GM18508 (cell line): ENCODE measurements at regions not wholly inside any gene's neighbourhood (a gene's known extent, or its start where the extent isn't known, plus 50 kb on each side); places are given as distances from the start of the nearest gene placed in this dataset.

Source experiments
- ATAC-seq: cut with Tn5 transposase; IDR thresholded peaks from one replicate; pipeline ENCODE4 v1.9.1; 2021; ENCODE audit warnings: moderate number of reproducible peaks; ENCODE audit not compliant: insufficient read depth, unreplicated experiment

DNA sequence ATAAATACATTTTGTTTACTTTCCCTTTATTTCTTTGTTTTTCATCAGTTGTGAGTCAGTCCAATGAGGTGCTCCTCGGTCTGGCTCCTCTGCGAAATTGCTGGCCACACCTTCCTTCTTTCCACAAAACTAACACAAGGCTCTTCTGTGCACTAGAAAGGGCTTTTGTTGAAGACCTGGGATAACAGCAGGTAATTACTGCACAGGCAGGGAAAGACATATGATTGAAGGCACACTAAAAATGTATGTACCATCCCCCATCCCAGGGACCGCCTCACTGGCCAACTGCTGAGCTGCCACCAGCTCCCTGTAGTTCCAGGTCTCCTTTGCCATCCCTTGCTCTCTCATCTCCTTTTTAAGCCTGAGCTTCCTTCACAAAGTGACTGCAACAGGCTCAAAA, 180.5 kb downstream of the EFNB2 start:
- ATAC-seq, result no peak

DNA sequence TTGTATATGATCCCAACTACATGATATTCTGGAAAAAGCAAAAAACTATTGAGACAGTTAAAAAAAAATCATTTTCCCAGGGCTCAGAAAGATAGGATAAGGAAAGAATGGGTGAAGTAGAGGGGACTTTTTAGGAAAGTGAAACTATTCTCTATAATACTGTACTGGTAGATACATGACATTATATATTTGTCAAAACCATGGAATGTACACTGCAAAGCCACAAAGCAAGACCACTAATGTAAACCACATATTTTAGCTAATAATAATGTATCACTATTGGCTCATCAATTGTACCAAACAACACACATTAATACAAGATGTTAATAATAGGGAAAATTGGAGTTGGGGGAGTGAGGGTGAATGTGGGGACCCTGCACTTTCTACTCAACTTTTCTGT, 182.6 kb downstream of the EFNB2 start:
- ATAC-seq, result no peak

DNA sequence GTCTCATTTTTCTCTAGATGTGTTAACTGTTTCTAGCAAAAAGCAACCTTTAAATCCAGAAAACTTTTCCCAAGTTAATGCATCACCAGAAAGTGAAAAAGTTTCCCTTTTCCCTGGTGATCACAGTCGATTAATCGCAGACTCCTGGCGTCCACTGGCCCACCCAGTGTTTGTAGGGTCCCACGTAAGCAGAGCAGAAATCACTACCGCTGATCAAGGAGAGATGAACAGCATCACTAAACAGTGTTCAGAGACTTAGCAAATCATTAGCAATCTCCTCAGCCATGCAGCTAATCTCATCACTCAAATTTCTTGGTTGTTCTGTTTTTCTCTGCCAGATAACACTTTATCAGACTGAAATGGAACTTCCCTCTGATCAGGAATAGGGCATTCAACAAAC, 184.2 kb downstream of the EFNB2 start:
- ATAC-seq, result no peak

DNA sequence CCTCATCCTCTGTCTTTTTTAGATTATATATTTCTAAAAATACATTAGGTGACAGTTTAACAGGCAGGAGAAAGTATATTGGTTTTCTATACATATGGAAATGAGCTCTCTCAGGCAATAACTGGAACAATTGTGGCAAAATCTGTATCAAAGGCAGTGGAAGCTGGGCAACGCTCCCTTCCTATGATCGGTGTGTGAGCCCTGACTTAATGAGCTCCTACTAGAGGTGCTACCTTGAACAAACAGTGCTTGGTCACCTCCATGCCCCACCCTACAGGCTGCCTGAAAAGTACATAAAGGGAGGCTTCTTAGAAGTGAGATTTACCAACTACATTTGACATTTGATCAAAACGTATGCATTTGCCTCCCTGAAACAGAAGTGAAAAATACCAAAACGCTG, 185.3 kb downstream of the EFNB2 start:
- no peak for ATAC-seq

DNA sequence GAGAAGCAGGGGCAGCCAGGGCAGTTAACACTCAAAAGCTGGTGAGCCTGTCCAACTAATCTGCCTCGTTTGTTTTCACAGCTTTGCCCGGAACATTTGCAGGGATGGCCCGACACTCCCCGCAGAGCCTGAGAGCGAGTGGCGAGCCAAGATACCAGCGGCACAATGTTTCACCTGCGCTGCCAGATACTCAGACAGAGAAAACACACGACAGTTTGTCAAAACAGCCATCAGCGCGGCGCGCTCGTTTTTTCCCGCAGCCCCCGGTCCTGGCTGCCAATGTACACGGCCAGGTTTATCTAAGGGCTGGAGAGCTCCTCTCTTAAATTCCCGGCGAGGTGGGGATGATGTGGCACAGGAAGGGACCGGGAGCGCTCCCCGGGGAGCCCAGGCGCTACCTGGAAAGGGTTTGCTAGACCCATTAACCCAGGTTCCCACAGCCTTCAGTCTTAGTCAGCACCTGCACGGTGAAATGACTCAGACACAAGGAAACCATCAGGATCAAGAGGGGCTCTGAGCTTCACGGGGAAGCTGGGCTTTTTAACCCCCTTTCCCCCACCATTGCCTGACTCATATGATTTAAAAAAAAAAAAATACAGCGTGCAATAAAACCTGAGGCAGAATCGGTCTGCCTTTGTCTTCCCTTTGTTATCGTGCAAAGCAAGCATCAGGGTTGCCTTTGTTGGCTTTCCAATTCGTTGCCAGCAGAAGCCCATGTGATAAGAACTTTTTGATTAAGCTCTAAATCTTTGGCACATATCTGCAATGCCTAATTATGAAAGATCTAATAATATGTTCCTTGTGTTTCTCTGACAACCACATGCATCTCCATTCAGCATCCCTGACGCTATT, 186.2 kb downstream of the EFNB2 start:
- ATAC-seq, result no peak

DNA sequence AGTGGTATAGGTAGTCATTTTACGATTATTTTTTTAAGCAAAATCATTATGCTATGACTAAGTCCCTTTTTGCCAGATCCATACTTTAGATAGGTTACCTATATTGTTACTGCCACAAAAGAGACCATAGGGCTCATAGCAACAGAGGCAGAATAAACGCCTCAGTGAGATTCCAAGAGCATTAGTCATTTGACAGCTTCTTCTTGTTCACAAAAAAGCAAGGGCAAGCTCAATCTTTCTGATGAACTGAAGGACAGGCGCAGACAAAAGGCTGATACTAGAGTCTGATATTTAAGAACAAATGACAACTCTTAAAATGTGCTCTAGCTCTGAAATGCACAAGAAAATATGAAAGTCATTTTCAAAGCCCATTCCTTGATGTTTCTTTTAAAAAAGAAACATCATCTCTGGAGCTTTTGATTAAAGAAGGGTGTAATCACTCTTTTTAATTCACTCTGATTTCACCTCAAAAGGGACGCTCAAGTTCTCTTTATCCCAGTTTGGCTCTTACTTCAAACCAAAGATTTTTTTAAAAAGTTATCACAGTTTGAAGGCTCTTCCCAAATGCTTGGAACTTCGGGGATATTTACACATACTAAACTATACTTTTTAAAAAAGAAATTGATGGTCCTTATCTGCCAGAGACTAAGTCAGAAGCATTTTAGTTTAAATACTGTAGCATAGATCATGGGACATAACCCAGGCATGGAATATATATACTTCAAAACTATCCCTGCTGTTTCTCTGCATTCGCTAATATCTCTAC, 187.2 kb downstream of the EFNB2 start:
- ATAC-seq, result no peak

DNA sequence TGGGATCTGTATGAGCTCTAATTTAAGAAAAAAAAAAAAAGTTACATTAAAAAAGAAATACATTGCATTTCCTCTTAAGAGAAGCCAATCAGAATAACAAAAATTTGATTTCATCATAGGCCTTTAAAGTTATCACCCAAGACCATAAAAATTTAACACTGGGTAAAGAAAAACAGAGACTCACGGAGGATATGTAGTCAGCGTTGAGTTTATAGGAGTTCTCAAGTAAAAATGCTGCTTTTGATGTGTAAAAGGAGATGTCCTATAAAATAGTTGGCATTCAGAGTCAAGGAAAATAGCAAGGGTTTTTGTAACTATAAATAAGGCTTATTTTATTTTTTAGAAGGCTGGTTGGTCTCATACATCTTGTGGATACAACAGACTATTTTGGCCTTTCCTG, 191.1 kb downstream of the EFNB2 start:
- ATAC-seq, result no peak

DNA sequence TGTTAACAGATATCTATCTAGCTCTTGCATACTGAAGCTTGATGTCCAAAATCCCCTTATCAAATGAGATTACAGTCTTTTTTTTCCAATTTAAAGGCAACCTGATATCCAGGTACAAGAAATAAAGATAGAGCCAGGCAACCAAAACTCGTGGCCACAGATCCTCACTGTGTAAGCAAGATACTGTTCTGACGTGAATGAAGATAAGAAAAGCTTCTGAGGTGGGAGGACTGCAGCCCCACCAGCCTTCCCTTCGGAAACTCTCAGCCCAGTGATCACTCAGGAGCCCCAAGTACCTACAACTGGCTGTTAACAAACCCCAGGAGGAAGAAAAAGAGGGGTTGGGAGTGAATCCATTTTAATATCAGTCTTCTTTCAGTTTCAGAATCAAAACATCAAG, 191.6 kb downstream of the EFNB2 start:
- no peak for ATAC-seq

DNA sequence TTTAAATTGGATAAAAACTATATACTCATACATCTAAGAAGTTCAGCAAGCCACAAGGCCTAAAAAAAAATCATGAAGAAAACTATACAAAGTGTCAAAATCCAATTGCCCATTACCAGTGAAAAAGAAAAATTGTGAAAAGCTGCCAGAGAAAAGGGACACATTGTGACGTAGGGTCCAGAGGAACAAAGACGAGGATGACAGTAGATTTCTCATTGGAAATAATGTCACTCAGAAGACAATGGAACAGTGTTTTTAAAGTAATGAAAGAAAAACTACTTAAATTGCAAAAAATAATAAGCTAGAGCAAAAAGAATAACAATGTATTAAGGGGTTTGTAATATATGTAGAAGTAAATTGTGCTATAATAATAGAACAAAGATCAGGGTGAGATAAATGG, 195.2 kb downstream of the EFNB2 start:
- no peak for ATAC-seq

DNA sequence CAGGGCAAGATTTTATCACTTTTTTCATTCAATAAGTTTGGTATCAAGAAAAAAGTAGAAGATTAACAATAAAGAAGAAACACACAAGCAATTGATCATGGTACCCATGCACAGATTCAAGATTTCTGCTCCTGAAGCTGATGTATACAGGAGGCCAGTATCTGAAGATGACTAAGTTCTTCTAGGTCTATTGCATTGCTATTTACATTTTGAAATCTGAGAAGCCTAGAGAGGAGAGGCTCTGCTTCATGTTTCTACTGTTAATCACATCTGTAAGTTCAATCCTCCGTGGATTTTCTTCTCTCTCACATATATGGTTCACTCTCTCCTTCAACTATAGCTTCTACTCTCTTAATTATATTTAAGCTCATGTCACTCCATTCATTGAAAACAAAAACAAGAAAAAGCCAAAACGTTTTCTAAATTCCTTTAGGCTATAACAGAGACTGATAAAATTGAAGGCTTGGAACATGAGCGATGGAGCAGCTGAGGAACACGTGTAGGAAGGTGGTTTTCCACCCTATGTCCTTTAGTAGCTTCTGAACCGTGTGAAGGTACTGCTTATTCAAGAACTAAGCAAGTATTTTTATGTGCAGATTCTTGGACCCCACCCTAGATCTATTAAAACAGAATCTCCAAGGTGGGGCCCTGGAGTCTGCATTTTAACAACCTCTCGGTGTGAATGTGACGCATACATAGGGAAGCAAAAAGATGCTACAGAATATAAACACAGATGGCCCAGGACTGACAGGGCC, 198.2 kb downstream of the EFNB2 start:
- no peak for ATAC-seq

DNA sequence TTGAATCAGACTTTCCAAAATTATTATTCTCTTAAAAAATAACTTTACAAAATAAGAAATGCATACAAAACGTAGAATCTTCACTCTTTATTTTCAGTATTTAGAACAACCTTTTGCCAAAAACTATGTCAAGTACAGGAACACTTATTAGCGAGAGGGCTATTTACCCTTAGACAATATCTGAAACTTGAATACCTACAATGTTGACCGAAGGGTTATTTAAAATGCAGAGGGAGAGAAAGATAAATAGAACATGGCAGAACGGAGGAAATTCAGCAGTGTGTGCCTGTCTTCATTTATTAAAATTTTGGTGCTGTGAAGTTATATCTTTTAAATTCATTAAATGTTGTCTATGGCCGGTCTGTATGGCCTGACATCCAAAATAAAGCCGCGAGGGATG, 198.8 kb downstream of the EFNB2 start:
- ATAC-seq, result no peak

DNA sequence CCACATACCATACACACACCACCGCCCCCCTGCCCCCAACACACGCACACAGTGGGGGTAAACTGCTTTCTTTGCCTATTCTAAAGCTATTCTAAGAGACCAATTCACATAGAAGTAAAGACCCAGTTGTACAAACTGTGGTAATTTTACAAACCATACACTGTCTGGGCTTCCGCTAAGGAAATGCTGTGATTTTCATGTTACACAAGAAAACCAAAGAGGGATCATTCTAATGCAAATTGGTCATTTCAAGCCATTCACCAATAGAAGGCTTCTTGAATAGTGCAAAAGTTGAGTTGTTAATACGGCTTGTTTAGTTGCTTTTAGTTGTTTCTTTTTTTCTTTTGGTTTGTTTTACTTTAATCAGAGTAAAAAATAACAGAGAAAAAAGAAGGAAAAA, 202.8 kb downstream of the EFNB2 start:
- ATAC-seq, result no peak

DNA sequence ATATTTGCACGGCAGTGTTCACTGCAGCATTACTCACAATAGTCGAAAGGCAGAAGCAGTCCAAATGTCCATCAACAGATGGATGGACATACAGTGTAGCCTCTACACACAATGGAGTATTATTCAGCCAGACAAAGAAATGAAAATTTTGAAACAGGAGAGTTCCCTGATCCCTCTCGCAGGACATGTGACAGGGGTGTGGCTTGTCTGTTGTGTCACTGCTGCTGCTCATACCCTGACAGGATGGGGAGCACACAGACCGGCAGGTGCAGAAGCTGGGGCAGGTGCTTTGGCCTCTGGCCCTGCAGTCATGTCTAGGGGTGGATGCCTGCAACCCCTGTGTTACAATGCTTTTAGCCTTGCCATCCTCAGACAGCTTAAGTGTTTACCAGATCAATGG, 204.3 kb downstream of the EFNB2 start:
- no peak for ATAC-seq

DNA sequence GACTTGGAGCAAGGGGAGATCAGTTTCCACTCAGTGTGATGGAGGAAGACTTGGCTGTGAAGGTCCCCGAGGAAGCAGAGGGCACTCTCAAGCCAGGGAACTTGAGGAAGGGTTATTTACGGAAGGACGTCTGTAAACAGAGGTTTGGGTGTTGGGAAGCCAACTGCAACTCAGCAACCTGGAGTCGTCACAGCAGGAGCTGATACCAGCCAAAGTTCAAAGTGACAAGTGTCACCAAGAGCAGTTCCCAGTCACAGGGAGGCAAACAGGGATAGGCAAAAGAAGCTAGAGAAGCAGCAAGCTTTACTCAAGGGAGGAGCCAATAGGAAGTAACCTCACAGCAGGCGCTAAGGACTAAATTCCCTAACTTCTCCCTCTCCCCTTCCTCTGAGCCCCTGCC, 205.5 kb downstream of the EFNB2 start:
- no peak for ATAC-seq

DNA sequence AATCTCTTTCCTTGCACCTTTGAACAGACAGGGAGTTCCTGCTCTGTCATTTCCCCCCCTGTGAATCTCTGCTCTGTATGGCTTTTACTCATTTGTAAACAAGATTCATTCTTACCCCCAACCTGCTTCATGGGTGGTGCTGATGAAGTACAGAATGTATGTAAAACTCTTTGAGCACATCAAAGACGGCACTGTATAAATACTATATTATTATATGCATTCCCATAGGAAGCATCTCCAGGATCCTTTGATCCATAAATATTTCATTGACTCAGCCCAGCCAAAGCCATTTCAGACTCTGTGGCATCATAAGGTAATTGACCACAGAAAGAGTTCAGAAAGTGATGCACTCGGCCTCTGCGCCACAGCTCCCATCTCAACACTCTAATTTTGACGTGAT, 208.7 kb downstream of the EFNB2 start:
- ATAC-seq, result no peak

DNA sequence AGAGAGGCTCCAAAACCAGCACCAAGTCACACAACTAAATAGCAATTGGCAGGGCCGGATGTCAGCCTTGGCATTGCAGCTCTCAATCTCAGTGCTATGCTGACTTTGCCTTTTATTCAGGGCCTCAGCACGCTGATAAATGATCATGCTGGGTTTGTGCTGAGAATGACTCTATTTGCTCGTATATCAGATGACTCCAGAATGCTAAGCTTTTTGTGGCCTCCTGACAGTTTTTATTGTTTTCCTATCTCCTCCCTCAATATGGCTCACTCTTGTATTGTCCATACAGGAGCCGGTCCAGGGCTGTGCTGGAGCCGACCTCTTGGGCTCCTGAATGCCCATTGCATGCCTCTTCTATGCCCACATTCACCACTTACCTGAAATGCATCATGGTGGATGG, 211.0 kb downstream of the EFNB2 start:
- ATAC-seq, result no peak

DNA sequence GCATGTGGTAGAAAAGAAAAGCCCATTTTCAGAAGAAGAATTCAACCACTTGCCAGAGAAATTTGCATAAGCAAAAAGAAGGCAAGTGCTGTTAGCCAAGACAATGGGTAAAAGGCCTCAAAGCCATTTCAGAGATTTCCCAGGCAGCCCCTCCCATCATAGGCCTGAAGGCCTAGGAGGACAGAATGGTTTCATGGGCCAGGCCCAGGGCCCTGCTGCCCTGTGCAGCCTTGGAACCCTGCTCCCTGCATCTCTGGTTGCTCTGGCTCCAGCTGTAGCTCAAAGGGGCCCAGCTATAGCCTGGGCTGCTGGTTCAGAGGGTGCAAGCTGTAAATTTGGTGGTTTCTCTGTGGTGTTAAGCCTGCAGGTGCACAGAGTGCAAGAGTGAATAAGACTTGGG, 212.8 kb downstream of the EFNB2 start:
- no peak for ATAC-seq

DNA sequence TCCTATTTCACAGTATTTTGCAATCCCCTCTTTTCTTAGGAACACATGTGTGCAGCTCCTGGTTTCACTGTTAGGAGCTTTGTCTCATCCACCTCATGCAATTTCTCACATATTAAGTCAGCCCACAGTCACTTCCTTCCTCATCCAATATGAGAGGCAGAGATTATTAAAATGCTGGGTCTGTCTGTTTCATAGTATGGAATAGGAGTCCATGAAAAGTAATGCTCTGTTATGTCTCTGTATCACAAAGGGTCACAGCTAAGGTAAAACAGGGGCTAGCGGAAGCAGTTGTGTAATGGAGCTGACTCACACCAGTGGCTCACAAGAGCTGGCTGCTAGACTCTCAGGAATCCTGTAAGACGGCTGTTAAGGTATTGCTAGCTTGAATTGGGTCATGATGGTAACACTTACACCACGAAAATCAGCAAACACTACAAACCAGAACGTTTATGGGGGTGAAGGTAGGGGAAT, 216.5 kb downstream of the EFNB2 start:
- no peak for ATAC-seq

DNA sequence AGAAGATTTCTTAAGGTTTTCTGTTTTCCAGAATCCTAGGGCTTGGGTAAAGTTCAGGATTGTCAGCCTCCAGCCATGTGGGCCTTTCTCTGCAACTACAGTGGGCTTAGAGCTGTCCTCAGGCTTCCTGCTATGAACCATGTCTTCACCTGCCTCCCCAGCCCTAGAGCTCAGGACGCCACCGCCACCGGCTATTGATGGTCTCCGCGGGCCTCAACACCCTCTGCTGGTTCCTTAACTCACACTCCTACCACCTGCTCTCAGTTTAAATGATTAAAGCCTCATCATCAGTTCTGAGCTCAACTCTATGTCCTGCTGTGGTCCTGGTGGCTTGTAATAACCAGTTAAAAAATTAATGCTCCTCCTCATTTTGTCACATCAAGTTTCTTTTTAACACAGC, 221.0 kb downstream of the EFNB2 start:
- no peak for ATAC-seq

DNA sequence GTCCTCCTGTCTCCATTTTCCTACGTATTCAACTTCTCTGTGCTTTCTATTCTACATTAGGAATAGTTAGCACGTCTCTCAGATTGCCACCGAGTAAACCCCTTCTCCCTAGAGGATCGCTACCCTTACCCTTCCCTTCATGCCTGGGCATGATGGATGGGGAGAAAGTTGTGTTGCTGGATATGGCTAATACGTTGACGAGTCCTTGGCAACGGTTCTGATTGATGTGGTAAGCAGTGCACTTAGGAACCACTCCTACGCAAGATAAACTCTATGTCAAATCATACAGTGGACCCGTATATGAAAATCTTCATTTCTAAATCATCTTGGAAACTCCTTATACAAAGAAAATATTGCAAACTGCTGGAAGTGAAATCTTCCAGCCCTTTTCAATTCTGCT, 224.5 kb downstream of the EFNB2 start:
- no peak for ATAC-seq

DNA sequence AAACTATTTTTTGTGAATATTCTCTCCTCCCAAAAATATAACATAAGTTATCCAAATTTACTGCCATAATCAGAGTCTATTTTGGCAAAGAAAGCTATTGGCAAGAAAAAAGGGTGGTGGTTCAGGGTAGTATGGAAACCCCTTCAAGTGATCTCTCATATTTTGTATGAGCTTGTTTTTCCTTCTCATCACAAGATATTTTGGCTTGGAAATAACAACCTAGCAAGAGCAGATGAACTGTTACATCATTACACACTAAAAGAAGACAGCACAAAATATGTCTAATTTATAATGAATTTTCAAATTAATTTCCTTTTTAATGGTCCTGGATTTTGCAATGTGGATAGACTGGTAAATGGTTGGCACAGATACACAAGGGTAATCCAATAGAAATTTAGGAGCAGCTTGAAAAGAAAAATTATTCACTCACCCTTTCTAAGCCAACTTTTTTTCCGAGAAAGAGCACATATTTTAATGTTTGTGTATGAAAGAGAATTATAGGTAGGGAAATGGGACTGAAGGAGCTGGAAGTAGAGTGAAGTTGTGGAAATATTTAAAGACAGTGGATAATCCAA, 225.1 kb downstream of the EFNB2 start:
- no peak for ATAC-seq
